ENCODE measurements at regions not wholly inside any gene's neighbourhood (a gene's known extent, or its start where the extent isn't known, plus 50 kb on each side); places are given as distances from the start of the nearest gene placed in this dataset.
"Not testable (repeated sequence)": the region's sequence is repeated elsewhere in the genome, so short reads cannot be mapped to it uniquely, and the experiment has no call there.

DNA sequence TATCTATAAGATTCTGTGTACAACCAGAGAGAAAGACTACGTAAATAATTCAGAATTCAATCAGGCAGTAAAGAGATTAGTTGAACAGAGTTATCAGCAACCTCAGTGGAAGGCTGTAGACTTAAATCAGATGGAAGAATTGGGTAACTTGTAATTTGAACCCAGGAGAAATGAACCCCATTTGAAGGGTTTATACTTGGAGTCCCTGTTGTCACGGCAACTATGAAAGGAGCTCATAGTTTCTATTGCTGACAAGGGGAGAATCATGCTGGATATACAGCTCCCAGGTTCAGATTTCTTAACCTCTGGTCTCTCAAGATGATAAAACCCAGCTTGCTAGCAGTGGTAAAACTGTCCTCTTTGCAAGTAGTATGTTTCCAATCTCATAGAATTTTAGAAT lies 54.4 kb upstream of the BMP4 start:
- no peak for DNase-seq

DNA sequence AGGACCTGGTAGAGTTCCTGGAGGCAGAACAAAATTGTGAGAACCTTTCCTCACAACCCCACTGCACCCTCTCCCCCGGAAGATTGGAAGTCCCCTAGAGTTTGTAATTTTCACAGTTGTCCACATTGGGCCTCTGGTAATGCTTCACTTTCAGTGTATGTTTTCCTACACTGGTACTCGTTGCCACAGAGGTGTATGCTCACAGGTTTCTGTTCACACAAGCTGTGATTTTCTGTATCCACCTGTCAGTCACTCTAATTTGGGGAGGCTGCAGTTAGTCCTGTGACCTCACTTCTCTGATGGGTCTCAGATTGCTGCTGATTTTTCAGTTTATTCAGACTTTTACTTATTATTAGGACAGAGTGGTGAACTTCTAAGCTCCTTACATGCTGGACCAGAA lies 66.4 kb upstream of the BMP4 start:
- DNase-seq = no peak

GRCh38 chr14:54025661-54026060 lies 69.0 kb upstream of the BMP4 start:
- no peak for DNase-seq

DNA sequence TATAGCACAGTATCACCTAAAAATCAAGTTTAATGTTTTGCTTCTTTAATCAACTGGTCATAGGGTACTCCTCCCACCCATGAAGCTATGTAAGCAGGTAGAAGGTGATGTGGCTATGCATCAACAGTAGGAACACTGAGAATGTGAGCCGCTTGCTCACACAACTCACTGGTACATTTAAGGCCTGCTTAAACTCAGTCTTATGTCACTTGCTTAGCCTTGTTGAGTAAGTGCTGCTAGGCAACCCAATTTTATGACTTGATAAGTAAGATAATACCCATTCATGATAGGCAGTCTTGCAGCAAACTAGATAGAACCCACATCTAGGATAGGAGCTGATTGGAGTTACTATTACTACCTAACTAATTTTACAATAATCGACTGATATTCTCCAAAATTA lies 70.0 kb upstream of the BMP4 start:
- DNase-seq = no peak

DNA sequence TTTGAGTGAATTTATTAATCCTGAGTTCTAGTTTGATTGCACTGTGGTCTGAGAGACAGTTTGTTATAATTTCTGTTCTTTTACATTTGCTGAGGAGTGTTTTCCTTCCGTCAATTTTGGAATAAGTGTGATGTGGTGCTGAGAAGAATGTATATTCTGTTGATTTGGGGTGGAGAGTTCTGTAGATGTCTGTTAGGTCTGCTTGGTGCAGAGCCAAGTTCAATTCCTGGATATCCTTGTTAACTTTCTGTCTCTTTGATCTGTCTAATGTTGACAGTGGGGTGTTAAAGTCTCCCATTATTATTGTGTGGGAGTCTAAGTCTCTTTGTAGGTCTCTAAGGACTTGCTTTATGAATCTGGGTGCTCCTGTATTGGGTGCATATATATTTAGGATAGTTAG lies 74.4 kb upstream of the BMP4 start:
- DNase-seq = not testable (repeated sequence)

GRCh38 chr14:54033285-54033684 lies 76.7 kb upstream of the BMP4 start:
- DNase-seq = not testable (repeated sequence)

DNA sequence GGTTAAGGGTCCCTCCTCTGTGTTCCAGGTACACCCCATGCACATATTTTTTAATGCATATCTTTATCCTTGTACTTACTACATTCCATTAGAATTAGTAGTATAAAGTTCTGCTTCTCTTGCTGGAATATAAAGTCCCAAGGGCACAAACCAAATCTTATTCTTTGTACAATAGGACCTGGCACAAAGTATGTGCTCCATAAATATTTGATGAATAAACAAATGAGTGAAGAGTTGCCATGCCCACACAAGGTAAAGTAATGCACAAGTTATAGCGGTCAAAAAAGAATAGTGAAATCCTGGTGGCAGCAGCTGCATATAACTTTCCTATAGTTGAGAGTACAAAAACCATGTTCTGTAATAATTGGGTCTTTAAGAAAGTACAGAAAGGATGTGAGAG lies 82.1 kb upstream of the BMP4 start:
- DNase-seq = no peak

DNA sequence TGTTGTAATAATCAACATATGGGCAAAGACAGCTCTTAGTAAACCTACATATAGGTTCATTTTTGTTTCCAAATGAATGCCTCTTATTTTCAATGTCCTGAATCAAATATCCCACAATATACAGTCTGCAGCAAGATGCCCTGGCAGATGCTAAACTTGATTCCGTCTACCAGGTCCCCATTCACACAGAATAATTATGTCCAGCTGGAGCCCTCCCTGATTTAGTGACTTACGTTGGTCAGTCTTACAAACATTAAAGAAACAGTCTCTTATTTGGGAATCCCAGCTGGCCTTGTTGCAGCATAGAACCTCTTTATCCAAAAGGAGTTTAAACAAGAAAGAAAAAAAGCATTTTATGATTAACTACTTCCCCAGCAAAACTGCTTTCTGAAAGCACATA lies 82.7 kb upstream of the BMP4 start:
- no peak for DNase-seq

DNA sequence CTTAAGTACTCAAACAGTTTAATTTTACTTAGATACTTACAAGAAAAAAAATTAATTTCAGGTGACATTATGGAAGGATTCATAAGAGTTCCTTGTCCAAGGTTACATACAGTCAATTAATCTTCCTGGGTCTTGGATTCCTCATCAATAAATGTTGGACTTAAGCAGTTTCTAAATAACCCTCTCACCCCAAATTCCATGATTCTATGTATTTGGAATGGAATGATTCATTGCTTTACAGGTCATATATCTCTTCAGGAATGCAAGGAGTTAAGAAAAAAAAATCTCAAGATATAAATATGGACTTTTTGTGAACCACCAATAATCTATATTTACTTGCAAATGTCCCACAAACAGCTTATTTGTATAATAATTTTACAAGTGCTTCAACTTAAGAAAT lies 84.2 kb upstream of the BMP4 start:
- DNase-seq = no peak

DNA sequence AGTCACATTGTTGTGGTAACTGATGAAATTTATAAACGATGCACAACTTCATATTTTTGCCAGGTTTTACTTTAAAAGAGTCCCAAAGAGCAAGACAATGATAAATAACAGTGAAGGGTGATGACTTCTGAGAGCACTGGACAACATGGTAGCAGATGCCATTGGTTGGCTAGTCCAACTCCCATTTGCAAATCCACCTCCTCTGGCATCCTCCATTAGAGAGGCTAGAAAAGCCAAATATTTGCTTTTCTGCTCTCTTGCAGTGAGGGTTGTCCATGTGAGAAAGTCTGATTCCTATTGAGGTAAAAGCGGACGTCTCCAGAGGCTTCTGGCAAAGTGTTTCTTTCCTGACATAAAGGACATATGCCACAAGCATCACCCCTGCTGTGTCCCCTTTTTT lies 89.6 kb upstream of the BMP4 start:
- no peak for DNase-seq

GRCh38 chr14:54047645-54048308 lies 91.2 kb upstream of the BMP4 start:
- DNase-seq = no peak

DNA sequence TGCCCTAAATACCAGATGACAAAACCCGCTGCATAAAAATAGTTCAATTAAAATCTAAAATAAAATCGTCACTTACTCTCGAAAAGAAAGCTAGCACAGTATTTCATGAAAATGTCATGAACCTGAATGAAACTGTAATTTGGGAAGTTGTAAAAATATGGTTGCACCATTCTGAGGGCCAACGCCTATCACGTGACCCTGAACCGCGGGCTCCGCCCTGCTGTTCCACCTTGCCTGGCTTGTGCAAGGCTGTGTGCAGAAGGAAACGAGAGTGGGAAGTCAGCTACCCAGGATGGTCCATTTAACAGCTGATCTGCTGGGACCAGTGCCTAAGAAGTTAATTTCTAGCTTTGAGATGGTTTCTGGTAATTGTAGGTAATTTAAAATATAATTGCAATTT lies 91.7 kb upstream of the BMP4 start:
- DNase-seq = no peak

- no peak for DNase-seq
These were observed 92.1 kb upstream of the BMP4 start for GRCh38 chr14:54048736-54049135.

DNA sequence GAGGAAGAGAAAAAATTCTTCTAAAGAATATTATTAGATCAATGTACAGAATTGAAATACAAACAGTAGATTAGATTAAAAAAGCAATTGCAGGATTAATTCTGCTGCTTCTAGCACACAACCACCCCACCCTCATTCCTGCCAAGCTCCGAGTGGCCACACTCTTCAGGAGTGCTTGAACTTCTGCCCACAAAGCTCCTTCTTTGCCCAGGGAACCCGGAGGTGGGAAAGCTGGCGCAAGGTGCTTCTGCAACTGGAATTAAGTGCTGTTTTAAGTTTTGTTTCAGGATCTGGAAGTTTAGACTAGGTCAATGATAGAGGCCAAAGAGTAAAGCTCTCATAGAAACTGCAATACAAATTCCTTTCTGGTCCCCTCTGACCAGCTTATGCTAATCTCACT lies 94.1 kb upstream of the BMP4 start:
- no peak for DNase-seq

- no peak for DNase-seq
These were observed 96.2 kb upstream of the BMP4 start for GRCh38 chr14:54052696-54053385.

GRCh38 chr14:54053386-54053745 lies 96.7 kb upstream of the BMP4 start:
- no peak for DNase-seq

DNA sequence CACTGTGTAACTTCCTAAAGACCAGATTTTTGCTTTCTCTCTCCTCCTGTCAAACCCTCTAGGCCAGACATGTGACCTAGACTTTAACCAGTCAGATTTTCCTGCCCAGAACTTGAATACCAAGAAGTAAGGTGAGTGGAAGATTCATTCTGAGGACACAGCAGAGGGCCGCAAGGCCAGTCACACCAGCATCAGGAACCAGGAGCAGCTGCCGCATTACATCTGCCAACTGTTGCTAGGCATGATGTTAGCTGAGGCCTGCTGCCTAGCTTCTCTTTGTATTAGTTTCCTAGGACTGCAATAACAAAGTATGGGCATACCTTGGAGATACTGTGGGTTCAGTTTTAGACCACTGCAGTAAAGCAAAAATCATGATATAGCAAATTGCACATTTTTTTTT lies 101.9 kb upstream of the BMP4 start:
- DNase-seq = no peak

- DNase-seq = no peak
These were observed 127.1 kb upstream of the BMP4 start for GRCh38 chr14:54083549-54084239.

DNA sequence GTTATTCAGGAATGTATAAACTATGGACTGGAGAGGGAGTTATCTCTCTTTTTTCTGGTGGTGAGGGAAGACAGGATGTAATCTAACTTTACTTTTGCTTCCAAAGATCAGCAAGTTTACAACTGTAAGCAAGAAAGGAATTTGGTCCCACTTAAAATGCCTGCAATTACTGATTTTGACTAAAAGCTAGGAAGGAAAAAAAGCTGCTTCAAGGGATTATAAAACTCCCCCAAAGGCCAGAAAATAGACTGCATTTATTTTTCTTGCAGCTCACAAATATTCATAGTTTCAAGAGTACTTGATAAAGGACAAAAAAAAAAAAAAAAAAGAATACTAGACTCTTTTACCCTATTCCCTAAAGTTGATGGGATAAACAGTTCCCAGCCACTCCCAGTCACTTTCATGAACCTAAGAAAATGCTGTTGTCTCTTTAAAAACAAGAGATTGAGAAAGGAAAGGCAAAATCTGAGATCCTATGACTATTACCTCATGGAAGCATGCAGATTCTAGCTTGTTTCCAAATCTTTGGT lies 128.7 kb upstream of the BMP4 start:
- DNase-seq = no peak

DNA sequence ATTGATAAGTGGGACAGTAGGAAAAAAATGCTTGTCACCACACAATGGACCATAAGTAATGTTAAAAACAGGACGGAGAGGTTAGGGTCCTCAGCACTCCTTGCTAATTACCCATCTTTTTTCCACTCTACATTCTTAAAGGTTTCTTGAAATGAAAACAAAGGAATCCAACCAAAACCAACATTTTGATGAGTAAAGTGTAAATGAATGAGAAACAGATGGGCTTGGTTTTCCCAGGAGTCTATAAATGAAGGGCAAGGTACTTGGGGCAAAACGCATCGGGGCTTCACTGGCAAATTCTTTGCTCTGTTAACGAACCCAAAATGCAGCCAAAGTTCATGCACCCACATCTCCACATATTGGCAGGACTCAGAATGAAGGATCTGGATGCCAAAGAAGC lies 129.2 kb upstream of the BMP4 start:
- DNase-seq = no peak

- DNase-seq = no peak
These were observed 130.1 kb upstream of the BMP4 start for GRCh38 chr14:54086767-54087166.

GRCh38 chr14:54087376-54087775 lies 130.8 kb upstream of the BMP4 start:
- no peak for DNase-seq

- no peak for DNase-seq
These were observed 131.6 kb upstream of the BMP4 start for GRCh38 chr14:54088271-54088670.

- no peak for DNase-seq
These were observed 133.6 kb upstream of the BMP4 start for GRCh38 chr14:54090274-54090673.
